CD4-positive, alpha-beta T cell treated with Interleukin-2 at 100 ng/mL for 4 hours (primary cell): ENCODE measurements at regions not wholly inside any gene's neighbourhood (a gene's known extent, or its start where the extent isn't known, plus 50 kb on each side); places are given as distances from the start of the nearest gene placed in this dataset.

Source experiments
- DNase-seq: peaks from one replicate; pipeline ENCODE4 v3.0.0-alpha.2; 2020; ENCODE audit warnings: low spot score

- no peak for DNase-seq
Observed at GRCh38 chr9:117486426-117486825, 71.6 kb upstream of the ASTN2 start.

GRCh38 chr9:117485176-117485575 lies 70.3 kb upstream of the ASTN2 start:
- no peak for DNase-seq

- no peak for DNase-seq
Observed at GRCh38 chr9:117480729-117481128, 65.9 kb upstream of the ASTN2 start.

GRCh38 chr9:117480253-117480652 lies 65.4 kb upstream of the ASTN2 start:
- no peak for DNase-seq

- DNase-seq = no peak
Observed at GRCh38 chr9:117473293-117473692, 58.4 kb upstream of the ASTN2 start.

- DNase-seq = no peak
Observed at GRCh38 chr9:117470902-117471301, 56.0 kb upstream of the ASTN2 start.

GRCh38 chr9:117470455-117470854 lies 55.6 kb upstream of the ASTN2 start:
- no peak for DNase-seq

- DNase-seq = no peak
Observed at GRCh38 chr9:117466111-117466510, 51.3 kb upstream of the ASTN2 start.

- DNase-seq = no peak
Observed at GRCh38 chr9:117465706-117466105, 50.8 kb upstream of the ASTN2 start.

GRCh38 chr9:117464941-117465616 lies 50.2 kb upstream of the ASTN2 start:
- no peak for DNase-seq
